K562 (cell line): ENCODE measurements at regions not wholly inside any gene's neighbourhood (a gene's known extent, or its start where the extent isn't known, plus 50 kb on each side); places are given as distances from the start of the nearest gene placed in this dataset.

ENCODE experiments used
- ATAC-seq: fragments of 200-7000 bp; cut with Tn5 transposase; 3 replicates; pipeline ENCODE4 v1.9.1; 2020; ENCODE audit warnings: moderate library complexity
- BruUV-seq: library from RNA; stranded (reverse); fragments of 400-500 nt; replicated peaks from 2 replicates; lab custom pipeline; 2021; lab: Mats Ljungman, UMichigan
- CTCF ChIA-PET: fragments of 300-600 bp; formaldehyde crosslinking; extraction: SDS; loops from one replicate; lab custom pipeline; 2021; ENCODE audit warnings: low intra/inter-chr PET ratio; lab: Yijun Ruan, JAX
- POLR2A ChIA-PET: fragments of 300-600, 350-650 bp; sonication (Branson Sonifier 250); formaldehyde crosslinking; extraction: SDS; loops from one replicate; lab custom pipeline; 2021; ENCODE audit warnings: antibody characterized with exemption, inconsistent platforms; lab: Yijun Ruan, JAX
- DNase-seq, 4 experiments: peaks; one replicate each; pipeline versions ENCODE4 v3.0.0 to v3.0.0-alpha.2; 2011 to 2018; ENCODE audit warnings: low spot score in 3 of 4, mixed read lengths in 3 of 4; ENCODE audit errors: extremely low read depth in 1 of 4
- FAIRE-seq: peaks from 2 replicates; lab custom pipeline; 2011; peaks lifted over from hg19 to GRCh38; lab: Jason Lieb, UNC
- H2AFZ ChIP-seq: 2 replicates; pipeline ENCODE4 v1.6.0; 2011; ENCODE audit warnings: low read depth, low read length, control low read depth, inconsistent platforms
- H3K27ac ChIP-seq: fragments of 200-600 bp; 3 replicates; pipeline ENCODE4 v1.8.0; 2011; ENCODE audit warnings: low read depth, mild to moderate bottlenecking, control low read depth, inconsistent platforms, low read length, moderate library complexity, mixed read lengths; ENCODE audit errors: extremely low read depth
- H3K27me3 ChIP-seq, 2 experiments: fragments of 300-600 bp in 1 of 2; 2 replicates in 1 of 2; 3 replicates in 1 of 2; pipeline versions ENCODE4 v1.6.0 to v1.8.0; 2011; ENCODE audit warnings: inconsistent platforms in 2 of 2, low read length in 2 of 2, mild to moderate bottlenecking in 1 of 2, mixed read lengths in 1 of 2, moderate library complexity in 1 of 2; ENCODE audit not compliant: control insufficient read depth in 2 of 2, insufficient read depth in 2 of 2
- H3K36me3 ChIP-seq: fragments of 300-600 bp; 3 replicates; pipeline ENCODE4 v1.8.0; 2011; ENCODE audit warnings: mild to moderate bottlenecking, low read length, inconsistent platforms; ENCODE audit not compliant: control insufficient read depth, insufficient read depth
- H3K4me1 ChIP-seq, 2 experiments: fragments of 200-600 bp in 1 of 2; replicated peaks in 1 of 2; 2 replicates in 1 of 2; 3 replicates in 1 of 2; pipeline versions ENCODE4 v1.5.1 to v1.8.0; 2011; ENCODE audit warnings: inconsistent platforms in 2 of 2, low read length in 2 of 2, mild to moderate bottlenecking in 1 of 2, mixed read lengths in 1 of 2, moderate library complexity in 1 of 2; ENCODE audit not compliant: control insufficient read depth in 2 of 2, insufficient read depth in 2 of 2
- H3K4me2 ChIP-seq: 2 replicates; pipeline ENCODE4 v1.6.1; 2011; ENCODE audit warnings: low read length, control low read depth, inconsistent platforms, mixed read lengths; ENCODE audit not compliant: insufficient read depth
- H3K4me3 ChIP-seq: fragments of 200-600 bp; sonication (generic), shearing (Covaris generic); 2 replicates; pipeline ENCODE4 v1.5.1; 2016; ENCODE audit warnings: control low read depth, inconsistent platforms
- H3K79me2 ChIP-seq: fragments of 200-600 bp; 3 replicates; pipeline ENCODE4 v1.8.0; 2011; ENCODE audit warnings: low read length, inconsistent platforms; ENCODE audit not compliant: control insufficient read depth, insufficient read depth
- H3K9ac ChIP-seq, 2 experiments: 2 replicates each; pipeline versions ENCODE4 v1.6.0 to v1.6.1; 2011; ENCODE audit warnings: low read depth in 2 of 2, low read length in 2 of 2, control low read depth in 1 of 2, inconsistent platforms in 1 of 2, mild to moderate bottlenecking in 1 of 2, mixed read lengths in 1 of 2; ENCODE audit not compliant: insufficient read depth in 1 of 2
- H3K9me1 ChIP-seq: one replicate; pipeline ENCODE4 v1.6.0; 2011; ENCODE audit warnings: inconsistent platforms, mild to moderate bottlenecking, low read length, moderate library complexity; ENCODE audit not compliant: control insufficient read depth, insufficient read depth
- H3K9me3 ChIP-seq: replicated peaks from 2 replicates; pipeline ENCODE4 v1.5.1; 2011; ENCODE audit warnings: low read depth, low read length, inconsistent platforms; ENCODE audit not compliant: control insufficient read depth, insufficient read depth
- H4K20me1 ChIP-seq: replicated peaks from 2 replicates; pipeline ENCODE4 v1.6.1; 2011; ENCODE audit warnings: low read length, inconsistent platforms, mixed read lengths; ENCODE audit not compliant: control insufficient read depth, insufficient read depth
- ARID1B ChIP-seq: fragments of 450-650 bp; IDR thresholded peaks from 2 replicates; pipeline ENCODE4 v1.6.1; 2016; ENCODE audit warnings: antibody characterized with exemption, mild to moderate bottlenecking, inconsistent platforms
- BRD4 ChIP-seq: fragments of 200-600 bp; sonication (generic); IDR thresholded peaks from 2 replicates; pipeline ENCODE4 v1.6.1; 2017; ENCODE audit warnings: inconsistent platforms
- ESRRA ChIP-seq: fragments of 450-650 bp; IDR thresholded peaks from 2 replicates; pipeline ENCODE4 v1.6.1; 2014; ENCODE audit warnings: low read depth, mild to moderate bottlenecking, moderate library complexity, borderline replicate concordance
- HIVEP1 ChIP-seq: fragments of 250-450 bp; sonication (Bioruptor Pico); IDR thresholded peaks from 2 replicates; pipeline ENCODE4 v1.4.0; 2020; ENCODE audit warnings: mild to moderate bottlenecking
- KAT8 ChIP-seq: fragments of 450-650 bp; IDR thresholded peaks from 2 replicates; pipeline ENCODE4 v1.6.1; 2016; ENCODE audit warnings: low read depth, mild to moderate bottlenecking
- KDM5B ChIP-seq: fragments of 200-600 bp; sonication (generic); IDR thresholded peaks from 2 replicates; pipeline ENCODE4 v1.6.1; 2012; ENCODE audit warnings: low read depth, mild to moderate bottlenecking, moderate library complexity, low read length, control low read depth, inconsistent platforms; ENCODE audit not compliant: insufficient replicate concordance
- NEUROD1 ChIP-seq: fragments of 150-350 bp; IDR thresholded peaks from 2 replicates; pipeline ENCODE4 v1.6.1; 2014; ENCODE audit warnings: borderline replicate concordance, low read length, low read depth; ENCODE audit not compliant: partially characterized antibody
- NFXL1 ChIP-seq: fragments of 450-650 bp; formaldehyde crosslinking; IDR thresholded peaks from 2 replicates; pipeline ENCODE4 v1.4.0; 2021; ENCODE audit warnings: mild to moderate bottlenecking
- PYGO2 ChIP-seq: fragments of 450-650 bp; IDR thresholded peaks from 2 replicates; pipeline ENCODE4 v1.6.1; 2016; ENCODE audit warnings: mild to moderate bottlenecking, missing genetic modification characterization, moderate library complexity, missing compliant biosample characterization
- RBM25 ChIP-seq: fragments of 200-400 bp; formaldehyde crosslinking; IDR thresholded peaks from 2 replicates; pipeline ENCODE4 v1.6.1; 2018; ENCODE audit warnings: low read length, low read depth, moderate library complexity; ENCODE audit not compliant: severe bottlenecking
- SMC3 ChIP-seq: conservative IDR thresholded peaks from 2 replicates; pipeline ENCODE4 v1.6.1; 2011; ENCODE audit warnings: low read depth, low read length, improper control_type of control experiment; ENCODE audit not compliant: insufficient read depth
- XRCC5 ChIP-seq: fragments of 200-400 bp; formaldehyde crosslinking; IDR thresholded peaks from 2 replicates; pipeline ENCODE4 v1.6.1; 2017; ENCODE audit warnings: low read depth, mild to moderate bottlenecking, low read length
- ZNF263 ChIP-seq: sonication (generic); formaldehyde crosslinking; IDR thresholded peaks from 2 replicates; pipeline ENCODE4 v1.8.0; 2022; ENCODE audit warnings: mild to moderate bottlenecking, missing genetic modification reagents, borderline replicate concordance
- ZNF280A ChIP-seq: fragments of 450-650 bp; IDR thresholded peaks from 2 replicates; pipeline ENCODE4 v1.6.1; 2018; ENCODE audit warnings: mild to moderate bottlenecking, low read depth; ENCODE audit not compliant: partially characterized antibody
- ZNF764 ChIP-seq: fragments of 250-450 bp; sonication (Bioruptor Pico); IDR thresholded peaks from 2 replicates; pipeline ENCODE4 v1.4.0; 2020; ENCODE audit warnings: low read depth, mild to moderate bottlenecking, moderate library complexity
- WGBS: fragments of 100-300 bp; shearing (Covaris generic); methylation state at CpG from one replicate; pipeline ENCODE4 v1.1.6; 2016; ENCODE audit warnings: low coverage, mixed read lengths; ENCODE audit not compliant: insufficient coverage; ENCODE audit errors: missing lambda C conversion rate; 5-methylcytosine and 5-hydroxymethylcytosine counted together
- in situ Hi-C: fragments of 300-500 bp; cut with MboI; formaldehyde crosslinking; loops from 4 replicates; pipeline ENCODE4 v1.15.0; 2018; ENCODE audit warnings: inconsistent platforms, mixed read lengths
- intact Hi-C: fragments of 100-400 bp; cut with micrococcal nuclease; formaldehyde crosslinking; loops from 2 replicates; pipeline ENCODE4 v1.14.2; 2022
- TF ChIP-seq, protein P1 (sequence below): sonication (generic); formaldehyde crosslinking; IDR thresholded peaks from 2 replicates; pipeline ENCODE4 v1.8.1; 2023; ENCODE audit warnings: mild to moderate bottlenecking, missing genetic modification reagents

GRCh38 chr20:51924509-51924908, 122.2 kb upstream of the SALL4 start:
- ATAC-seq: no peak
- no peaks in the 10 kb centered on the region for H4K20me1 ChIP-seq
- H3K9me1 ChIP-seq: no peaks in the 10 kb centered on the region
- H3K79me2 ChIP-seq: no peaks in the 10 kb centered on the region
- no peak overlapping the region for H3K4me2 ChIP-seq
- WGBS: 0% methylated on average over 3 of the region's 3 CpGs
- no peak overlapping the region for H3K4me3 ChIP-seq
- ChIA-PET CTCF (no interaction called here), POLR2A (no interaction called here)
- H3K27ac ChIP-seq: no peak overlapping the region
- H3K27me3 ChIP-seq: peaks cover 11 to 16% of the 10 kb centered on the region in 2 experiments; a peak in 3 of 5 replicates
- H2AFZ ChIP-seq: no peak overlapping the region
- BruUV-seq: no TSS peak
- TF ChIP-seq ARID1B (no peak), RBM25 (peak; percentile 86)
- no peak overlapping the region for H3K9ac ChIP-seq
- no peaks in the 10 kb centered on the region for H3K4me1 ChIP-seq
- in situ Hi-C loops: no loop called here
- no peaks in the 10 kb centered on the region for H3K9me3 ChIP-seq
- H3K36me3 ChIP-seq: no peaks in the 10 kb centered on the region
- intact Hi-C loops: no loop called here
- no peak for FAIRE-seq
- DNase-seq: no peak

- Histone ChIP-seq H3K79me2 (no peaks in the 10 kb centered on the region), H2AFZ (no peak overlapping the region), H3K4me1 (no peaks in the 10 kb centered on the region), H3K36me3 (no peaks in the 10 kb centered on the region), H3K4me3 (no peak overlapping the region), H3K9me3 (no peaks in the 10 kb centered on the region), H3K27me3 (peaks cover 11 to 16% of the 10 kb centered on the region in 2 experiments; a peak in 3 of 5 replicates), H3K9ac (no peak overlapping the region), H3K4me2 (no peak overlapping the region), H3K27ac (no peak overlapping the region), H4K20me1 (no peaks in the 10 kb centered on the region), H3K9me1 (no peaks in the 10 kb centered on the region)
- 2% methylated on average over 2 of the region's 2 CpGs for WGBS
- ChIA-PET CTCF (no interaction called here), POLR2A (no interaction called here)
- intact Hi-C loops (no loop called here), in situ Hi-C loops (no loop called here)
- ATAC-seq: no peak
- DNase-seq: no peak
- FAIRE-seq: no peak
- BruUV-seq: no TSS peak
- TF ChIP-seq ESRRA: no peak
- no peak for TF ChIP-seq HIVEP1
- TF ChIP-seq NEUROD1: no peak
- TF ChIP-seq, protein P1, sequence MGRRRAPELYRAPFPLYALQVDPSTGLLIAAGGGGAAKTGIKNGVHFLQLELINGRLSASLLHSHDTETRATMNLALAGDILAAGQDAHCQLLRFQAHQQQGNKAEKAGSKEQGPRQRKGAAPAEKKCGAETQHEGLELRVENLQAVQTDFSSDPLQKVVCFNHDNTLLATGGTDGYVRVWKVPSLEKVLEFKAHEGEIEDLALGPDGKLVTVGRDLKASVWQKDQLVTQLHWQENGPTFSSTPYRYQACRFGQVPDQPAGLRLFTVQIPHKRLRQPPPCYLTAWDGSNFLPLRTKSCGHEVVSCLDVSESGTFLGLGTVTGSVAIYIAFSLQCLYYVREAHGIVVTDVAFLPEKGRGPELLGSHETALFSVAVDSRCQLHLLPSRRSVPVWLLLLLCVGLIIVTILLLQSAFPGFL (CRISPR knock-in tag): no peak
- no peak for TF ChIP-seq KDM5B
- no peak for TF ChIP-seq XRCC5
- TF ChIP-seq SMC3: no peak
- TF ChIP-seq ZNF764 (CRISPR knock-in tag): no peak
- no peak for TF ChIP-seq PYGO2 (tag)
- no peak for TF ChIP-seq NFXL1 (CRISPR knock-in tag)
- no peak for TF ChIP-seq ZNF263
- no peak for TF ChIP-seq KAT8
- no peak for TF ChIP-seq ZNF280A
- no peak for TF ChIP-seq BRD4
Measured at GRCh38 chr20:51923633-51924032, 121.3 kb upstream of the SALL4 start.
